ENCODE measurements at regions not wholly inside any gene's neighbourhood (a gene's known extent, or its start where the extent isn't known, plus 50 kb on each side); places are given as distances from the start of the nearest gene placed in this dataset.

DNA sequence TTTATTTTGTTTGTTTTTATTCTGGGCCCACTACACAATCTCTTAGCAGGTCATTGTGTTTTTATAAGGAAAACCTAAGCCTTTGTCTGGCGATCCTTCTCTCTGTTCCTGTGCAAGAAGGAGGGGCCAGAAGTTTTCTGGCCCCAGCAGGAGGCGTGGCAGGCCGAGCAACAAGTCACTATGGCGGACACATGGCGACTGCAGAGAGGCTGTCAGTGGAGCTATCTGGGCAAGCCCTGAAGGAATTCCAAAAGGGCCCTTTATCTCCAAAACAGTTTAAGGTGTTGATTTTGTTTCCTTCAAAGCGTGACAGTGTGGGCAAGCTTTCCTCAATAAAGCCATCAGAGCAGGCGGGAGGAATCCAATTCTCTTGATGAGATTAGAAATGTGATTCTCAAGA lies 118.8 kb upstream of the CTAGE1 start:
- TF ChIP-seq, protein P1, sequence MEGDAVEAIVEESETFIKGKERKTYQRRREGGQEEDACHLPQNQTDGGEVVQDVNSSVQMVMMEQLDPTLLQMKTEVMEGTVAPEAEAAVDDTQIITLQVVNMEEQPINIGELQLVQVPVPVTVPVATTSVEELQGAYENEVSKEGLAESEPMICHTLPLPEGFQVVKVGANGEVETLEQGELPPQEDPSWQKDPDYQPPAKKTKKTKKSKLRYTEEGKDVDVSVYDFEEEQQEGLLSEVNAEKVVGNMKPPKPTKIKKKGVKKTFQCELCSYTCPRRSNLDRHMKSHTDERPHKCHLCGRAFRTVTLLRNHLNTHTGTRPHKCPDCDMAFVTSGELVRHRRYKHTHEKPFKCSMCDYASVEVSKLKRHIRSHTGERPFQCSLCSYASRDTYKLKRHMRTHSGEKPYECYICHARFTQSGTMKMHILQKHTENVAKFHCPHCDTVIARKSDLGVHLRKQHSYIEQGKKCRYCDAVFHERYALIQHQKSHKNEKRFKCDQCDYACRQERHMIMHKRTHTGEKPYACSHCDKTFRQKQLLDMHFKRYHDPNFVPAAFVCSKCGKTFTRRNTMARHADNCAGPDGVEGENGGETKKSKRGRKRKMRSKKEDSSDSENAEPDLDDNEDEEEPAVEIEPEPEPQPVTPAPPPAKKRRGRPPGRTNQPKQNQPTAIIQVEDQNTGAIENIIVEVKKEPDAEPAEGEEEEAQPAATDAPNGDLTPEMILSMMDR (IDR thresholded peaks at IDR 0.05; ENCODE audit: unreplicated experiment), result no peak
- no peak for DNase-seq (ENCODE audit: low spot score in 2 of 2, unreplicated experiment in 2 of 2)
- no peak overlapping the region for H3K27ac Mint-ChIP-seq
- H3K4me3 Mint-ChIP-seq, result no peak overlapping the region
- no peaks in the 10 kb centered on the region for H3K36me3 Mint-ChIP-seq
- H3K27me3 Mint-ChIP-seq (ENCODE audit: low read depth), result no peaks in the 10 kb centered on the region
- H3K9me3 Mint-ChIP-seq, result peaks cover 8% of the 10 kb centered on the region
- peaks cover 4% of the 10 kb centered on the region for H3K4me1 Mint-ChIP-seq

GRCh38 chr18:22538426-22538825 lies 120.7 kb upstream of the CTAGE1 start:
- H3K36me3 Mint-ChIP-seq, result no peaks in the 10 kb centered on the region
- DNase-seq (ENCODE audit: low spot score in 2 of 2, unreplicated experiment in 2 of 2), result no peak
- H3K27me3 Mint-ChIP-seq (ENCODE audit: low read depth), result no peaks in the 10 kb centered on the region
- H3K4me3 Mint-ChIP-seq, result no peak overlapping the region
- H3K4me1 Mint-ChIP-seq, result peaks cover 5% of the 10 kb centered on the region
- TF ChIP-seq, protein P1 (IDR thresholded peaks at IDR 0.05; ENCODE audit: unreplicated experiment), result no peak
- no peak overlapping the region for H3K27ac Mint-ChIP-seq
- peaks cover 8% of the 10 kb centered on the region for H3K9me3 Mint-ChIP-seq

DNA sequence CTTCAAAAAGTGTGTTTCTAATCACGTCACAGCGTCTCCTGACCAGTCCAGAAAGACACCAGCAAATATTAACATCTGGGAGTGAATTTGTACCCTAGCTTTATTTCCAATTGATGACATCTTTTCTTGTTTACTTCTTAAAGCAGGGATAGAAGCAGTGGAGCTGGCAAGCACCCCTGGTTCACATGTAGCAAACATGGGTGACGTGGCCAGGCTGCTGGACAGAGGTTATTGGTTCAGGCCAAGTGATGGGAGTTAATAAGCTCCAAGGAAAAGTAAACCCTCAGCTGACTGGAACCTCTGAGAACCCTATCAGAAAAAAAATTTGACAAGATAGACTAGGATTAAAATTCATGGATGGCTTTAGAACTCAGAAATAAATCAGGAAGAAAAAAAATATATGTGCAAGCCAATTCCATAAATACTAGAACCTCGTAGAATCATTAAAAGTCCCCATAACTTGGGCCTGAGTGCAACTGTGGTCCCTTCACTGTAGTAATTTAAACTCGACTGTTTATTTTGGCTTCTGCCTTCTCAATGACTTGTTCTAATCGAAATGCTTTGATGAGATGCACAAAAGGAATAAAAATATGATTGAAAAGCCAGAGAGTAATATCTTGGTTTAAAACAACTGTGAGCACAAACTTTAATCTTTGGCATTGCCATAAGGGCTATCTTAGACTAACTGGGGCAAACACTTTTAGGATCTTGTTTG lies 121.5 kb upstream of the CTAGE1 start:
- no peaks in the 10 kb centered on the region for H3K36me3 Mint-ChIP-seq
- no peak for DNase-seq (ENCODE audit: low spot score in 2 of 2, unreplicated experiment in 2 of 2)
- H3K27me3 Mint-ChIP-seq (ENCODE audit: low read depth), result no peaks in the 10 kb centered on the region
- no peak overlapping the region for H3K4me3 Mint-ChIP-seq
- H3K9me3 Mint-ChIP-seq, result peaks cover 8% of the 10 kb centered on the region
- H3K4me1 Mint-ChIP-seq, result peaks cover 13% of the 10 kb centered on the region
- H3K27ac Mint-ChIP-seq, result no peak overlapping the region
- TF ChIP-seq, protein P1 (IDR thresholded peaks at IDR 0.05; ENCODE audit: unreplicated experiment), result no peak

DNA sequence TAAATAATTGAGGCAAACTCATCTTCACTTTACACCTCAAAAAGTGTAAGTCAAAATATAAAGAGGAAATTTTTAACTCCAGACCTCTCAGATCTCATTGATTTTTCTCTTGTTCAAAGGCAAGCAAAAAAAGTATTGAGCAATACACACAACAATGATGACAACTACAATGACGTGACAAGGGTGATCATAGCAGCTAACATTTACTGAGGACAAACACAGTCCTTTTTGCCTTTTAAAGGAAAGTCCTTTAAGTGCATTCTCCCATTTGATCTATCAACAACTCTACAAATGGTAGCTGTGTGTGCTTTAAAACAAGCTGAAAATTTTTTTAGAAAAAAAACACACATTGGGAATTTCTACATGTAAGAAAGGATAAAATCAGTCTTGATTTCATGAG lies 123.5 kb upstream of the CTAGE1 start:
- no peaks in the 10 kb centered on the region for H3K36me3 Mint-ChIP-seq
- no peak overlapping the region for H3K4me3 Mint-ChIP-seq
- H3K27ac Mint-ChIP-seq, result no peak overlapping the region
- DNase-seq (ENCODE audit: low spot score in 2 of 2, unreplicated experiment in 2 of 2), result no peak
- TF ChIP-seq, protein P1 (IDR thresholded peaks at IDR 0.05; ENCODE audit: unreplicated experiment), result no peak
- peaks cover 8% of the 10 kb centered on the region for H3K9me3 Mint-ChIP-seq
- H3K27me3 Mint-ChIP-seq (ENCODE audit: low read depth), result no peaks in the 10 kb centered on the region
- H3K4me1 Mint-ChIP-seq, result peaks cover 24% of the 10 kb centered on the region

DNA sequence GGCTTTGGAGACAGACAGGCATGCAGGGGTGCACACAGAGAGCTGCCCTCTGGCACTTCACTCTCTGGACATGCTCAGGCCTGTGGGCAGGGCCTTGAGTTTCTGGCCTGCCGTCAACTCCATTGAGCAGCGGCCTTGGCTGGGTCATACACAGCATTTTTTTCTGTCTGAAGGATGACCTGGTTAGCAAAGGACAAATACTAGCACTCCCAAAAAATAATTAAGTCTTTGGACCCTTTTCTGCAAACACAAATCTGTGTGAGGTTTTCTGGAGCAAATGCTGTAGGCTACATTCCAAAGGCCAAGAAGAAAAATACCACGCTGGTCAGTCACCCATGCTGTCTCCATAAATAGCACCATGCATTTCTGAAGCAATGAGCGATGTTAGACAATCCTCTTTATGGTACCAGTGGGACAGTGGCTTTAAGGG lies 124.7 kb upstream of the CTAGE1 start:
- DNase-seq (ENCODE audit: low spot score in 2 of 2, unreplicated experiment in 2 of 2), result no peak

More for the DNA sequence above, 124.7 kb upstream of the CTAGE1 start:
- Mint-ChIP-seq H3K27me3 (ENCODE audit: low read depth) (no peaks in the 10 kb centered on the region), H3K4me1 (peaks cover 19% of the 10 kb centered on the region), H3K27ac (no peak overlapping the region), H3K36me3 (no peaks in the 10 kb centered on the region), H3K9me3 (peaks cover 8% of the 10 kb centered on the region), H3K4me3 (no peak overlapping the region)
- TF ChIP-seq, protein P1 (IDR thresholded peaks at IDR 0.05; ENCODE audit: unreplicated experiment), result no peak
